ENCODE measurements at regions not wholly inside any gene's neighbourhood (a gene's known extent, or its start where the extent isn't known, plus 50 kb on each side); places are given as distances from the start of the nearest gene placed in this dataset.

DNA sequence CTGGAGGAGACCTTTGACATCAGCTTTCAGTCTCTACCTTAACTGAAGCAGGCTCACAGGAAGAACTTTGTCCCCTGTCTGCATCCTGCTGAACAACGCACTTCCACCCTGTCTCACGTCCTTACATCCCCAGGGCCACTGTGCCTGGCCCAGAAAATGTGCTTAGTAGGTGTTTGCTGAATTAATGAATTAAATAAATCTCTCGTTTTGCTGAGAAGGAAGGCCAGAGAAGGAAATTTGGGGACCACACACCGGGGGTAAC, 54.3 kb upstream of the CREB3L1 start:
- TF ChIP-seq CTCF (IDR thresholded peaks at IDR 0.05; ENCODE audit: low read depth, low read length) (no peak), EZH2phosphoT487 (IDR thresholded peaks at IDR 0.05; ENCODE audit: low read depth) (no peak)
